KMS-11 (cell line): ENCODE measurements at regions not wholly inside any gene's neighbourhood (a gene's known extent, or its start where the extent isn't known, plus 50 kb on each side); places are given as distances from the start of the nearest gene placed in this dataset.

Experiments used
- H2AFZ ChIP-seq: fragments of 200-600 bp; sonication (generic); 2 replicates; pipeline ENCODE4 v1.6.1; 2016; ENCODE audit warnings: antibody characterized with exemption, mixed run types, low read depth
- H3K27ac ChIP-seq: fragments of 200-600 bp; sonication (generic); 2 replicates; pipeline ENCODE4 v1.6.1; 2016; ENCODE audit warnings: mild to moderate bottlenecking, mixed run types
- H3K27me3 ChIP-seq: fragments of 200-600 bp; sonication (generic); 2 replicates; pipeline ENCODE4 v1.6.1; 2017; ENCODE audit warnings: mild to moderate bottlenecking, low read depth, mixed run types, moderate library complexity; ENCODE audit not compliant: insufficient read depth
- H3K36me3 ChIP-seq: fragments of 200-600 bp; sonication (generic); 2 replicates; pipeline ENCODE4 v1.6.1; 2017; ENCODE audit warnings: mild to moderate bottlenecking, mixed run types; ENCODE audit not compliant: insufficient read depth
- H3K4me1 ChIP-seq: fragments of 200-600 bp; sonication (generic); 2 replicates; pipeline ENCODE4 v1.6.1; 2016; ENCODE audit warnings: mild to moderate bottlenecking, low read depth, mixed run types; ENCODE audit not compliant: poor library complexity, severe bottlenecking
- H3K4me2 ChIP-seq: fragments of 200-600 bp; sonication (generic); 2 replicates; pipeline ENCODE4 v1.7.0; 2016; ENCODE audit warnings: mild to moderate bottlenecking, mixed run types
- H3K4me3 ChIP-seq: fragments of 200-600 bp; sonication (generic); IDR thresholded peaks from 2 replicates; pipeline ENCODE4 v1.6.1; 2017; ENCODE audit warnings: low read depth, low read length, mixed read lengths; ENCODE audit not compliant: insufficient read depth
- H3K79me2 ChIP-seq: fragments of 200-600 bp; sonication (generic); 2 replicates; pipeline ENCODE4 v1.6.1; 2016; ENCODE audit warnings: low read depth, mixed run types; ENCODE audit not compliant: insufficient read depth
- H3K9ac ChIP-seq: fragments of 200-600 bp; sonication (generic); 2 replicates; pipeline ENCODE4 v1.6.1; 2016; ENCODE audit warnings: mild to moderate bottlenecking, mixed run types
- H4K20me1 ChIP-seq: fragments of 200-600 bp; sonication (generic); 2 replicates; pipeline ENCODE4 v1.6.1; 2016; ENCODE audit warnings: mild to moderate bottlenecking, mixed run types; ENCODE audit not compliant: insufficient read depth
- CTCF ChIP-seq: fragments of 200-600 bp; sonication (generic); conservative IDR thresholded peaks from 2 replicates; pipeline ENCODE4 v1.6.1; 2017; ENCODE audit warnings: low read depth, mild to moderate bottlenecking, antibody characterized with exemption, low read length, moderate library complexity, mixed read lengths

- TF ChIP-seq CTCF = no peak
- H3K79me2 ChIP-seq = no peaks in the 10 kb centered on the region
Observed at GRCh38 chr20:17816804-17817587, 117.2 kb downstream of the BANF2 start.

GRCh38 chr20:17811628-17811965 is 111.8 kb downstream of the BANF2 start:
- Histone ChIP-seq H3K4me1 (no peaks in the 10 kb centered on the region), H3K27me3 (no peaks in the 10 kb centered on the region), H2AFZ (no peak overlapping the region), H4K20me1 (no peaks in the 10 kb centered on the region), H3K36me3 (no peaks in the 10 kb centered on the region), H3K27ac (no peak overlapping the region), H3K4me3 (no peak overlapping the region), H3K4me2 (no peak overlapping the region), H3K79me2 (no peaks in the 10 kb centered on the region), H3K9ac (no peak overlapping the region)
- no peak for TF ChIP-seq CTCF

More at GRCh38 chr20:17816804-17817587, 117.2 kb downstream of the BANF2 start:
- Histone ChIP-seq H3K4me2 (no peak overlapping the region), H3K9ac (no peak overlapping the region), H3K36me3 (no peaks in the 10 kb centered on the region), H2AFZ (no peak overlapping the region), H4K20me1 (no peaks in the 10 kb centered on the region), H3K27ac (no peak overlapping the region), H3K27me3 (no peaks in the 10 kb centered on the region), H3K4me3 (no peak overlapping the region), H3K4me1 (no peaks in the 10 kb centered on the region)

- Histone ChIP-seq H3K27me3 (no peaks in the 10 kb centered on the region), H3K4me1 (no peaks in the 10 kb centered on the region), H2AFZ (no peak overlapping the region), H4K20me1 (no peaks in the 10 kb centered on the region), H3K27ac (no peak overlapping the region), H3K9ac (no peak overlapping the region), H3K4me3 (no peak overlapping the region), H3K36me3 (no peaks in the 10 kb centered on the region), H3K79me2 (no peaks in the 10 kb centered on the region), H3K4me2 (no peak overlapping the region)
- no peak for TF ChIP-seq CTCF
Observed at GRCh38 chr20:17810847-17811627, 111.3 kb downstream of the BANF2 start.

GRCh38 chr20:17810062-17810631 is 110.4 kb downstream of the BANF2 start:
- no peaks in the 10 kb centered on the region for H3K4me1 ChIP-seq
- H3K9ac ChIP-seq = no peak overlapping the region
- H2AFZ ChIP-seq = no peak overlapping the region
- TF ChIP-seq CTCF = no peak
- H3K79me2 ChIP-seq = no peaks in the 10 kb centered on the region
- no peaks in the 10 kb centered on the region for H3K27me3 ChIP-seq
- no peak overlapping the region for H3K4me3 ChIP-seq
- H4K20me1 ChIP-seq = no peaks in the 10 kb centered on the region
- no peak overlapping the region for H3K4me2 ChIP-seq
- no peaks in the 10 kb centered on the region for H3K36me3 ChIP-seq
- H3K27ac ChIP-seq = no peak overlapping the region
